ENCODE measurements at regions not wholly inside any gene's neighbourhood (a gene's known extent, or its start where the extent isn't known, plus 50 kb on each side); places are given as distances from the start of the nearest gene placed in this dataset.

DNA sequence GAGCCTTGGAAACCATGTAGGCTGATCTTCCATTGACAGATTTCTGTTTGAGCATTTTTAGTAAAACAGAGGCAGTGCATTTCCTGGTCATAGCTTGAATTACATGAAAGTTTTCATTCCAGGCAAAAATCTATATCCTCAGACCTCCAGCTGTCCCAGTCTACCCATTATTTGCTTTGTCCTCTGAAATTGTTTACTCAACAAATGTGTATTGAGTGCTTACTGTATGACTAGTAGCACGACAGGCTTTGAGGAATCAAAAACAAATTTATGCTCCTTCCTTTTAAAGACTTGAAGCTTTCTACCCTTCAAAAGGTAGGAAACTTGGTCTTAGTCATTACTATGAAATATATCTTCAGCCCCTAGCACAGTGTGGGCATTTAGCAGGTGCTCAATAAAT lies 307.9 kb upstream of the IGFBP7 start:
- H3K4me3 ChIP-seq = no peak overlapping the region
- H3K9me3 ChIP-seq (ENCODE audit: control insufficient read depth in 4 of 4, insufficient read depth in 3 of 4, low read length in 3 of 4) = no peaks in the 10 kb centered on the region
- 44 to 47% methylated on average over 1 of the region's 1 CpG for WGBS, 2 donors
- H3K27me3 ChIP-seq (ENCODE audit: control insufficient read depth in 3 of 3, insufficient read depth in 3 of 3, low read length in 2 of 3) = no peaks in the 10 kb centered on the region
- TF ChIP-seq, protein P1, sequence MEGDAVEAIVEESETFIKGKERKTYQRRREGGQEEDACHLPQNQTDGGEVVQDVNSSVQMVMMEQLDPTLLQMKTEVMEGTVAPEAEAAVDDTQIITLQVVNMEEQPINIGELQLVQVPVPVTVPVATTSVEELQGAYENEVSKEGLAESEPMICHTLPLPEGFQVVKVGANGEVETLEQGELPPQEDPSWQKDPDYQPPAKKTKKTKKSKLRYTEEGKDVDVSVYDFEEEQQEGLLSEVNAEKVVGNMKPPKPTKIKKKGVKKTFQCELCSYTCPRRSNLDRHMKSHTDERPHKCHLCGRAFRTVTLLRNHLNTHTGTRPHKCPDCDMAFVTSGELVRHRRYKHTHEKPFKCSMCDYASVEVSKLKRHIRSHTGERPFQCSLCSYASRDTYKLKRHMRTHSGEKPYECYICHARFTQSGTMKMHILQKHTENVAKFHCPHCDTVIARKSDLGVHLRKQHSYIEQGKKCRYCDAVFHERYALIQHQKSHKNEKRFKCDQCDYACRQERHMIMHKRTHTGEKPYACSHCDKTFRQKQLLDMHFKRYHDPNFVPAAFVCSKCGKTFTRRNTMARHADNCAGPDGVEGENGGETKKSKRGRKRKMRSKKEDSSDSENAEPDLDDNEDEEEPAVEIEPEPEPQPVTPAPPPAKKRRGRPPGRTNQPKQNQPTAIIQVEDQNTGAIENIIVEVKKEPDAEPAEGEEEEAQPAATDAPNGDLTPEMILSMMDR (IDR thresholded peaks at IDR 0.05; ENCODE audit: control extremely low read depth, extremely low read depth) = no peak
- ATAC-seq (ENCODE audit: insufficient read depth, low FRiP score) (no peak), DNase-seq (no peak)
- H3K27ac ChIP-seq (ENCODE audit: low read depth in 1 of 2, low read length in 1 of 2) = no peak overlapping the region
- no peak overlapping the region for H3K9ac ChIP-seq (ENCODE audit: insufficient read depth in 1 of 2, low read length in 2 of 2)
- no peaks in the 10 kb centered on the region for H3K4me1 ChIP-seq (ENCODE audit: control insufficient read depth in 5 of 5, insufficient read depth in 5 of 5, low read length in 5 of 5)
- no peaks in the 10 kb centered on the region for H3K36me3 ChIP-seq (ENCODE audit: control insufficient read depth in 4 of 4, insufficient read depth in 4 of 4, low read length in 4 of 4)

DNA sequence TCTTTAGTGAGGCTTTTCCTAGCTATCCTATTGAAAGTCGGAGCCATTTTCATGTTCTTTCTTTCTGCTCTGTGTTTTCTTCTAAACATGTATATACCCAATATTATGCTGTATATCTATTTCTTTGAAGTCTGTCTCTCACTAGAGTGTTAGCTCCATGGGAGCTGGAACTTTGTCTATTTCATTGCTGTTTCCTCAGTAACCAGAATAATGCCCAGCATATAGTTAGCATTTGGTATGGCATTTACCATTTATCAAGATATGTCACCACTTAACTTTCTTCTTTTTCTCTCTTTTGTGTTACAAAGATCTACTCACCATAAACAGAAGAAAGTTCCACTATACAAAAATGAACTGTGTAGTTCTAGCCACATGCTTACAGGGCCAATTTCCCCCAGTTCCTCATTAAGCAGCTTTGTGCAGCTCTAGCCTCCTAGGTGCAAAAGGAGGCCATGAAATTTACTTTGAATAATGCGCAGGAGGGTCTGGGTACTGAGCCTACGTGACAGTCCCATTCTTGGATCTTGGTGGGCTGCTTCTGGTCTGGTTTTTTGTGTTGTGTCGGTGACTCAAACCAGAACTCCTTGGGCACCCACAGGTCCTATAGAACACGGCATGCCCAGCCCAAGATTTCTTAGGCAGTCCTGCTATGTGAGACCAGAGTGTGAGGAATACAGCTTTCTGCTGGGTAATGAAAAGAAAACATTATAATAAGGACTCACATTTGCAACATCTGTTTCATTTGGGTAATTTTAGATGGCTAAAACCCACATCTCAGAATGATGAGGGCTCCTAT lies 302.3 kb upstream of the IGFBP7 start:
- TF ChIP-seq, protein P1 (IDR thresholded peaks at IDR 0.05; ENCODE audit: control extremely low read depth, extremely low read depth) = no peak
- Histone ChIP-seq H3K4me3 (no peak overlapping the region), H3K4me1 (ENCODE audit: control insufficient read depth in 5 of 5, insufficient read depth in 5 of 5, low read length in 5 of 5) (no peaks in the 10 kb centered on the region), H3K36me3 (ENCODE audit: control insufficient read depth in 4 of 4, insufficient read depth in 4 of 4, low read length in 4 of 4) (no peaks in the 10 kb centered on the region), H3K9ac (ENCODE audit: insufficient read depth in 1 of 2, low read length in 2 of 2) (no peak overlapping the region), H3K27ac (ENCODE audit: low read depth in 1 of 2, low read length in 1 of 2) (no peak overlapping the region), H3K27me3 (ENCODE audit: control insufficient read depth in 3 of 3, insufficient read depth in 3 of 3, low read length in 2 of 3) (no peaks in the 10 kb centered on the region), H3K9me3 (ENCODE audit: control insufficient read depth in 4 of 4, insufficient read depth in 3 of 4, low read length in 3 of 4) (no peaks in the 10 kb centered on the region)
- DNase-seq = no peak
- ATAC-seq (ENCODE audit: insufficient read depth, low FRiP score) = no peak
- WGBS, 2 donors = 88 to 95% methylated on average over 5 of the region's 5 CpGs

DNA sequence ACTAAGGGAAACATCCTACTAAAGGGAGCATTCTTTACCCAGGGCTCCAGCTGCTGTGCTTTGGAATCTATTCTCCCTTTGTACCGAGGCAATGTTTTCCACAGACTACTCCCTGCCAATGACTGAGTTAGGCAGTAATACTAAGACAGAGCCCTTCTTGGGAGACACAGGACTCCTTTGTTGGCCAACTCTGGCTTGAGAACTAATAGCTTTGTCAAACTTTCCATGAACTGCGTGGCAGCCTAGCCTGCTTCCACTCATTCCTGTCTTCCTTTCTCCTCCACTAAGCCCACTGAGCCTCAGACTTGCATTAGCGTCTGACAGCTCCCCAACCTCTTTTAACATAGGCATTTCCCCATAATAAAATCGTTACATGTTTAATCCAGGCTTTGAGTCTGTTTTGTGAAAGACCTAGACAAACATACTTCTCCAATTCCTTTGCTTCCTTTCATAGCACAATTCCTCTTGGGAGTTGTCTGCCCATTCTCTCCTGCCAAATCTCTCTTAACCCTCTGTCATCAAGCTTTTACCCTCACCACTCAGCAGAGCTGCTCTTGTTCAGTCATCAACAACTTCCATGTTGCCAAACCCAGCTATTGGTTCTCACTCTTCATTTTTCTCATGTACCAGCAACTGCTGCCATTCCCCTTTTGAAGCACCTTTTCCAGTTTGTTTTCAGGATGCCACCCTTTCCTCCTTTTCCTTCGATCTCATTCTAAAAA lies 300.3 kb upstream of the IGFBP7 start:
- WGBS, 2 donors = 70 to 71% methylated on average over 5 of the region's 5 CpGs
- ATAC-seq (ENCODE audit: insufficient read depth, low FRiP score) = no peak
- Histone ChIP-seq H3K27me3 (ENCODE audit: control insufficient read depth in 3 of 3, insufficient read depth in 3 of 3, low read length in 2 of 3) (no peaks in the 10 kb centered on the region), H3K9me3 (ENCODE audit: control insufficient read depth in 4 of 4, insufficient read depth in 3 of 4, low read length in 3 of 4) (no peaks in the 10 kb centered on the region), H3K4me1 (ENCODE audit: control insufficient read depth in 5 of 5, insufficient read depth in 5 of 5, low read length in 5 of 5) (no peaks in the 10 kb centered on the region), H3K36me3 (ENCODE audit: control insufficient read depth in 4 of 4, insufficient read depth in 4 of 4, low read length in 4 of 4) (no peaks in the 10 kb centered on the region), H3K27ac (ENCODE audit: low read depth in 1 of 2, low read length in 1 of 2) (no peak overlapping the region), H3K4me3 (no peak overlapping the region), H3K9ac (ENCODE audit: insufficient read depth in 1 of 2, low read length in 2 of 2) (no peak overlapping the region)
- no peak for DNase-seq
- TF ChIP-seq, protein P1 (IDR thresholded peaks at IDR 0.05; ENCODE audit: control extremely low read depth, extremely low read depth) = no peak
